GM13976 (cell line): ENCODE measurements at regions not wholly inside any gene's neighbourhood (a gene's known extent, or its start where the extent isn't known, plus 50 kb on each side); places are given as distances from the start of the nearest gene placed in this dataset.

Source experiments
- DNase-seq: peaks from one replicate; pipeline ENCODE4 v3.0.0; 2012; ENCODE audit warnings: low spot score
- in situ Hi-C: fragments of 300-500 bp; cut with MboI; formaldehyde crosslinking; loops from one replicate; pipeline ENCODE4 v1.12.0; 2022; ENCODE audit warnings: low sequenced_read_pairs, mixed read lengths, inconsistent platforms; ENCODE audit not compliant: unreplicated experiment
- TF ChIP-seq, protein P1 (sequence below): IDR thresholded peaks from 2 replicates; pipeline ENCODE4 v1.5.1; 2012; ENCODE audit warnings: borderline replicate concordance, mild to moderate bottlenecking; ENCODE audit not compliant: insufficient read depth; ENCODE audit errors: extremely low read depth, missing control alignments, control extremely low read depth

DNA sequence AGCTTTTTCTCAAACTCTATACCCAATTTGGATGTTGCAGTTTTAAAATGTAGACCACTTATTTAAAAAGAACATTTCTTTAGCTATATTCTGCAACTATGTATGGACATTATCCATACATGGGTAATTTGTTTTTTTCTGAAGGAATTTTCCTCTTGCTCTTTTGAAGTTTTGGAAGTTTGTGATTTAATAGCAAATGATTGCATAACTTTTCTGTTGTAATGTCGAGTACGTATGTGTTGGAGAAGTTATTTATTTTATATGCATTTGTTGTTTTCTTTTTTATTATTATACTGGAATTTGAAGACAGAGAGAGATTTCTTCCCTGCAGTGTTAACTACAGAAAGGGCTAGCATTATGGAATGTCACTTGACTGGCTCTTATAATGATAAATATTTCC lies 207.7 kb upstream of the FANCL start:
- in situ Hi-C loops = no loop called here
- TF ChIP-seq, protein P1, sequence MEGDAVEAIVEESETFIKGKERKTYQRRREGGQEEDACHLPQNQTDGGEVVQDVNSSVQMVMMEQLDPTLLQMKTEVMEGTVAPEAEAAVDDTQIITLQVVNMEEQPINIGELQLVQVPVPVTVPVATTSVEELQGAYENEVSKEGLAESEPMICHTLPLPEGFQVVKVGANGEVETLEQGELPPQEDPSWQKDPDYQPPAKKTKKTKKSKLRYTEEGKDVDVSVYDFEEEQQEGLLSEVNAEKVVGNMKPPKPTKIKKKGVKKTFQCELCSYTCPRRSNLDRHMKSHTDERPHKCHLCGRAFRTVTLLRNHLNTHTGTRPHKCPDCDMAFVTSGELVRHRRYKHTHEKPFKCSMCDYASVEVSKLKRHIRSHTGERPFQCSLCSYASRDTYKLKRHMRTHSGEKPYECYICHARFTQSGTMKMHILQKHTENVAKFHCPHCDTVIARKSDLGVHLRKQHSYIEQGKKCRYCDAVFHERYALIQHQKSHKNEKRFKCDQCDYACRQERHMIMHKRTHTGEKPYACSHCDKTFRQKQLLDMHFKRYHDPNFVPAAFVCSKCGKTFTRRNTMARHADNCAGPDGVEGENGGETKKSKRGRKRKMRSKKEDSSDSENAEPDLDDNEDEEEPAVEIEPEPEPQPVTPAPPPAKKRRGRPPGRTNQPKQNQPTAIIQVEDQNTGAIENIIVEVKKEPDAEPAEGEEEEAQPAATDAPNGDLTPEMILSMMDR = no peak
- no peak for DNase-seq

DNA sequence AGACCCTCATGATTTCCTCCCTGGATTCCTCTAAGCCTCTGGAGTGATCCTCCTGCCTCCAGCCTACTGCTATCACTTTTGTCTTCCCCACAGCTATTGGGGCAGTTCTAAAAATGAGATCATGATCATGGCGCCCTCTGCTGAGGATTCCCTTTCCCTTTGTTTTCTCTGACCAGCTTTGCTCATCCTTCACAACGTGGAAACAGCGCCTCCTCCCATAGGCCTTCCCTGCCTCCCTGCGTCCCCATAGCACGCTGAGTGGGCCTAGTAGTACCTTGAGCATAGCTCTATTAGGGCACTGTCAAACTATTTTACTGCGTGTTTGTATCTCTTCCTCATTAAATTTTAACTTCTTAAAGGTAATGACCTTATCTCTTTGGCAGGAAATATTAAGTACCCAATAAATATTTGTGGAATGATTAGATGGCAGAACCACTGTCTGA lies 207.0 kb upstream of the FANCL start:
- peak; percentile 38 for DNase-seq
- TF ChIP-seq, protein P1 = peak; percentile 30
- in situ Hi-C loops = no loop called here

DNA sequence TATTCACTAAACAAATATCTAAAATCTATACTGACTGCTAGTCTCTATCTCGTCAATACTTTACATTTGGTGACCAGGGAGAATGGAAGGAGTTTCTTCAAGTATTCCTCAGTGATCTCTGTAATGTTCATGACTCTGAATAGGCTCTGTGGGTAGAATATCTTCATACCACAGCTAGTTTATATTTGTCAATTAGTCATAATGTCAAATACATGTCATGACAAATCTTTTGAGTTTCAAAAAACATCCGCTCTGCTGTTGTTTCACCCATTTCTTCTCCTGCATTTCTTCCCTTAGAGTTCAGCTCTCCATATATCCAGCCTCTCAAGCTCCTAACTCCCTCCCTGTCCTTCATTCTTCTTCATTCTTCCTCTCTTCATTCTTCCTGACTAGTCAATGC lies 206.5 kb upstream of the FANCL start:
- DNase-seq = no peak
- TF ChIP-seq, protein P1 = no peak
- in situ Hi-C loops = no loop called here

DNA sequence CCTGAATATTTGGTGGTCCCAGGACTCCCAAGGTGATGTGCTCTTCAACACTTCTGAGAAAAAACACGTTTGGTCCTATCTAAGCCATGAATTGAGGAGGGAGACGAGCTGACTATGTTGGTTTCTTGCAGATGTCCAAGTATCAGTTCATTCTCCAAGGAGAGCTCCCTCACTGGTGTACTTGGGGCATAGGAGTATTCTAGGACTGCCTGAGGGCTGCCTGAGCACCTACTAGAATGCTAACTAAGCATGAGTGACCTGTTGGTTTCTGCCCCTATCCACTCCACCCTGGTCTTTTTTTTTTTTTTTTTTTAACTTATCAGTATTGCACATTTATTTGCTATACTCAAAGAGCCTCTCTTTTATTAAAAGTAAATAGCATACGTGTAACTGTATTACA lies 200.5 kb upstream of the FANCL start:
- no peak for DNase-seq
- TF ChIP-seq, protein P1 = no peak
- in situ Hi-C loops = no loop called here

DNA sequence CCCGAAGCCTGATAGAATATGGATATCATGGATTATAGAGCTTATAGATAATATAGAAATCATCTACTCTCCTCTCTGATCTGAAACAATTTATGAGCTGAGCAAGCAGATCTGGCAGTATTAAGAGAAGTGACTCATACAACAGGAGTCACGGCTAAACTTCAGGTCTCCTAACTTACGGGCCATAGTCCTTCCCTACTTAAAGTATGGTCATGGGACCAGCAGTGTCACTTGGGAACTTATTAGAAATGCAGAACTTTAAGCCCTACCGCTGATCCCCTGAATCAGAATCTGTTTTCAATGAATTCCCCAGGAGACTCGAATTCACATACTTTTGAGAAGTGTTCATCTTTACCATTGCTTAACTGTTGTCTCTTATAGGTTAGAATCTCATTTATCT lies 195.7 kb upstream of the FANCL start:
- in situ Hi-C loops = loop anchor here (10.0 kb wide), 1 partner anchor 542 kb away; no protein-coding TSS in a partner anchor
- no peak for DNase-seq
- TF ChIP-seq, protein P1 = no peak

DNA sequence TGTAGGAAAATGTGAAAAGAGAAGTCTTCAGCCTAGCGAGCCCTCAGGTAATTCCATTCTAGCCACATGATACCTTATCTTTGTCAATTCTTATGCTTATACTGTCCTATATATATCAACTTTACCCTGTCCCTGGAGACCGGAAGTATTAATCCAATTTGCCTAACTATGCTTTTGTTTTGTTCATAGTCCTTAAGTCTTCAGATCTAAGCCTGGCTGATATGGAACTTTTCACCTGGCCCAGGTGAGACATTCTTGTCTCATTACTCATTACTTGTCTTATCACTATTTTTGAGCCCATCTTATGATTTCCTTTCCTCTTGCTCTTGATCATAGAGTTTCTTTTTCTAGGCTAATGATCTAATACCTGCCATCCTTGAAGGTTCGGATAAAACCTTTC lies 194.1 kb upstream of the FANCL start:
- DNase-seq = no peak
- in situ Hi-C loops = loop anchor here (10.0 kb wide), 1 partner anchor 540 kb away; no protein-coding TSS in a partner anchor
- TF ChIP-seq, protein P1 = no peak
